ENCODE measurements at regions not wholly inside any gene's neighbourhood (a gene's known extent, or its start where the extent isn't known, plus 50 kb on each side); places are given as distances from the start of the nearest gene placed in this dataset.
"Not testable (repeated sequence)": the region's sequence is repeated elsewhere in the genome, so short reads cannot be mapped to it uniquely, and the experiment has no call there.

DNA sequence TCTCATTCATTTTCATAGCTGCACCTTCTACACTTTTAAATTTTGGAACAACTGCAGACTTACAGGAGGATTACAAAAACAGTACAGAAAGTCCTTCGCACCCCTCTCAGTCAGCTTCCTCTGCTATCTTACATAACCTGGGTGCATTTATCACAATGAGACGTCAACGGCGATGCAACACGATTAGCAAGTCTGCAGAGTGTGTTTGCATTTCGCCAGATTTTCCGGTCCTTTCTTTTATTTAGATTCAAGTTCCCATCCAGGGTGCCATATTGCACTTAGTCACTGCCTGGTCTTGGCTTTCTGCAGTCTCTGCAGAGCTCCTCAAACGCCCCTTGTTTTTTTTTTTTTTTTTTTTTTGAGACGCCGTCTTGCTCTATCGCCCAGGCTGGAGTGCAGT lies 85.9 kb downstream of the ASMT start:
- H3K27me3 ChIP-seq (ENCODE audit: insufficient read depth, poor library complexity, severe bottlenecking): no peaks in the 10 kb centered on the region
- H3K27ac ChIP-seq (replicated peaks): no peak overlapping the region
- no peak for DNase-seq (ENCODE audit: low read depth in 1 of 2, low spot score in 1 of 2)
- H3K4me3 ChIP-seq (replicated peaks; ENCODE audit: insufficient read depth, low read length): no peak overlapping the region
- no peak for TF ChIP-seq GABPA (IDR thresholded peaks at IDR 0.05; ENCODE audit: low read depth)
- no peak for TF ChIP-seq POLR2AphosphoS5 (IDR thresholded peaks at IDR 0.05; ENCODE audit: low read depth)

- H3K4me3 ChIP-seq (replicated peaks; ENCODE audit: insufficient read depth, low read length); DNase-seq (ENCODE audit: low read depth in 1 of 2, low spot score in 1 of 2); H3K27ac ChIP-seq (replicated peaks); H3K27me3 ChIP-seq (ENCODE audit: insufficient read depth, poor library complexity, severe bottlenecking): not testable (repeated sequence)
Measured at GRCh38 chrX:1701396-1701901, 86.6 kb downstream of the ASMT start.

DNA sequence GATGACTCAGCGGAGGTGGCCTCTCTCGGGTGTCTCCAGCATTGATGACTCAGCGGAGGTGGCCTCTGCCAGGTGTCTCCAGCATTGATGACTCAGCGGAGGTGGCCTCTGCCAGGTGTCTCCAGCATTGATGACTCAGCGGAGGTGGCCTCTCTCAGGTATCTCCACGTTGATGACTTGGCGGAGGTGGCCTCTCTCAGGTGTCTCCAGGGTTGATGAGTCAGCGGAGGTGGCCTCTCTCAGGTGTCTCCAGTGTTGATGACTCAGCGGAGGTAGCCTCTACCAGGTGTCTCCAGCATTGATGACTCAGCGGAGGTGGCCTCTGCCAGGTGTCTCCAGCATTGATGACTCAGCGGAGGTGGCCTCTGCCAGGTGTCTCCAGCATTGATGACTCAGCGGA lies 87.3 kb downstream of the ASMT start:
- not testable (repeated sequence) for H3K27me3 ChIP-seq (ENCODE audit: insufficient read depth, poor library complexity, severe bottlenecking); H3K27ac ChIP-seq (replicated peaks); H3K4me3 ChIP-seq (replicated peaks; ENCODE audit: insufficient read depth, low read length); DNase-seq (ENCODE audit: low read depth in 1 of 2, low spot score in 1 of 2)

DNA sequence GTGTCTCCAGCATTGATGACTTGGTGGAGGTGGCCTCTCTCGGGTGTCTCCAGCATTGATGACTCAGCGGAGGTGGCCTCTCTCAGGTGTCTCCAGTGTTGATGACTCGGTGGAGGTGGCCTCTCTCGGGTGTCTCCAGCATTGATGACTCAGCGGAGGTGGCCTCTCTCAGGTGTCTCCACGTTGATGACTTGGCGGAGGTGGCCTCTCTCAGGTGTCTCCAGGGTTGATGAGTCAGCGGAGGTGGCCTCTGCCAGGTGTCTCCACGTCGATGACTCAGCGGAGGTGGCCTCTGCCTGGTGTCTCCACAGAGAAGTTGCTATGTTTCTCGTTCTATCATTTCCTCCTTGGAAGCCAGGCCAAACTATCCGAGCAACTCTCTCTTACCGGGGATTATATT lies 87.7 kb downstream of the ASMT start:
- not testable (repeated sequence) for DNase-seq (ENCODE audit: low read depth in 1 of 2, low spot score in 1 of 2); H3K27ac ChIP-seq (replicated peaks); H3K4me3 ChIP-seq (replicated peaks; ENCODE audit: insufficient read depth, low read length); H3K27me3 ChIP-seq (ENCODE audit: insufficient read depth, poor library complexity, severe bottlenecking)

DNA sequence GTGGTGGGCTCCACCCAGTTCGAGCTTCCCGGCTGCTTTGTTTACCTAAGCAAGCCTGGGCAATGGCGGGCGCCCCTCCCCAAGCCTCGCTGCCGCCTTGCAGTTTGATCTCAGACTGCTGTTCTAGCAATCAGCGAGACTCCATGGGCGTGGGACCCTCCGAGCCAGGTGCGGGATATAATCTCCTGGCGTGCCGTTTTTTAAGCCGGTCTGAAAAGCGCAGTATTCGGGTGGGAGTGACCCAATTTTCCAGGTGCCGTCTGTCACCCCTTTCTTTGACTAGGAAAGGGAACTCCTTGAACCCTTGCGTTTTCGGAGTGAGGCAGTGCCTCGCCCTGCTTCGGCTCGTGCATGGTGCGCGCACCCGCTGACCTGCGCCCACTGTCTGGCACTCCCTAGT lies 94.4 kb downstream of the ASMT start:
- DNase-seq (ENCODE audit: low read depth in 1 of 2, low spot score in 1 of 2); H3K4me3 ChIP-seq (replicated peaks; ENCODE audit: insufficient read depth, low read length); H3K27ac ChIP-seq (replicated peaks); H3K27me3 ChIP-seq (ENCODE audit: insufficient read depth, poor library complexity, severe bottlenecking): not testable (repeated sequence)

GRCh38 chrX:1713296-1713695 lies 98.4 kb downstream of the ASMT start:
- Histone ChIP-seq H3K27me3 (ENCODE audit: insufficient read depth, poor library complexity, severe bottlenecking) (no peaks in the 10 kb centered on the region), H3K27ac (replicated peaks) (no peak overlapping the region), H3K4me3 (replicated peaks; ENCODE audit: insufficient read depth, low read length) (no peak overlapping the region)
- no peak for TF ChIP-seq POLR2AphosphoS5 (IDR thresholded peaks at IDR 0.05; ENCODE audit: low read depth)
- TF ChIP-seq, protein P1, sequence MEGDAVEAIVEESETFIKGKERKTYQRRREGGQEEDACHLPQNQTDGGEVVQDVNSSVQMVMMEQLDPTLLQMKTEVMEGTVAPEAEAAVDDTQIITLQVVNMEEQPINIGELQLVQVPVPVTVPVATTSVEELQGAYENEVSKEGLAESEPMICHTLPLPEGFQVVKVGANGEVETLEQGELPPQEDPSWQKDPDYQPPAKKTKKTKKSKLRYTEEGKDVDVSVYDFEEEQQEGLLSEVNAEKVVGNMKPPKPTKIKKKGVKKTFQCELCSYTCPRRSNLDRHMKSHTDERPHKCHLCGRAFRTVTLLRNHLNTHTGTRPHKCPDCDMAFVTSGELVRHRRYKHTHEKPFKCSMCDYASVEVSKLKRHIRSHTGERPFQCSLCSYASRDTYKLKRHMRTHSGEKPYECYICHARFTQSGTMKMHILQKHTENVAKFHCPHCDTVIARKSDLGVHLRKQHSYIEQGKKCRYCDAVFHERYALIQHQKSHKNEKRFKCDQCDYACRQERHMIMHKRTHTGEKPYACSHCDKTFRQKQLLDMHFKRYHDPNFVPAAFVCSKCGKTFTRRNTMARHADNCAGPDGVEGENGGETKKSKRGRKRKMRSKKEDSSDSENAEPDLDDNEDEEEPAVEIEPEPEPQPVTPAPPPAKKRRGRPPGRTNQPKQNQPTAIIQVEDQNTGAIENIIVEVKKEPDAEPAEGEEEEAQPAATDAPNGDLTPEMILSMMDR (IDR thresholded peaks at IDR 0.05; ENCODE audit: insufficient read depth, low read length): no peak
- no peak for TF ChIP-seq GABPA (IDR thresholded peaks at IDR 0.05; ENCODE audit: low read depth)
- TF ChIP-seq REST (IDR thresholded peaks at IDR 0.05; ENCODE audit: insufficient replicate concordance, low read depth): no peak
- no peak for TF ChIP-seq SPI1 (IDR thresholded peaks at IDR 0.05; ENCODE audit: borderline replicate concordance, low read depth)
- no peak for DNase-seq (ENCODE audit: low read depth in 1 of 2, low spot score in 1 of 2)

DNA sequence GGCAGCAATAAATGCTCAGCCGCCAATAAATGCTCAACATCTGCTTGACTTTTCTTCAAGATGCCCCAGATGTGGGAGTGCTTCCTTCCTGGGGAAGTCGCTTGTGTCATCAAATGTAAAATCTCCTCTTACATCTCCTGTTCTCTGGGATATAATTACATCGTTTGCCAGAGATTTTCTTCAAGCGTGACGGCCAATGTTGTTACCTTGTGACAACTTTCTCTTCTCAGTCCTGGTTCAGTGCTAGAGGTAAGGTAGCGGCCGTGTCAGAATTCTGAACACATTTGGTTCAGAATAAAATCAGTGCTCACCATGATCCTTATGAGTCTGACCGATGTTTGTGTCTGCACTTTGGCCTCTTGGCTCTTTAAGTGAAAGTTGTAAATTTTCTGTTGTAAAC lies 102.5 kb downstream of the ASMT start:
- DNase-seq (ENCODE audit: low read depth in 1 of 2, low spot score in 1 of 2): no peak
- Histone ChIP-seq H3K4me3 (replicated peaks; ENCODE audit: insufficient read depth, low read length) (no peak overlapping the region), H3K27ac (replicated peaks) (no peak overlapping the region), H3K27me3 (ENCODE audit: insufficient read depth, poor library complexity, severe bottlenecking) (no peaks in the 10 kb centered on the region)
- TF ChIP-seq REST (IDR thresholded peaks at IDR 0.05; ENCODE audit: insufficient replicate concordance, low read depth) (no peak), SPI1 (IDR thresholded peaks at IDR 0.05; ENCODE audit: borderline replicate concordance, low read depth) (no peak), GABPA (IDR thresholded peaks at IDR 0.05; ENCODE audit: low read depth) (no peak), POLR2AphosphoS5 (IDR thresholded peaks at IDR 0.05; ENCODE audit: low read depth) (no peak)
- TF ChIP-seq, protein P1 (IDR thresholded peaks at IDR 0.05; ENCODE audit: insufficient read depth, low read length): no peak
